ENCODE measurements at regions not wholly inside any gene's neighbourhood (a gene's known extent, or its start where the extent isn't known, plus 50 kb on each side); places are given as distances from the start of the nearest gene placed in this dataset.

DNA sequence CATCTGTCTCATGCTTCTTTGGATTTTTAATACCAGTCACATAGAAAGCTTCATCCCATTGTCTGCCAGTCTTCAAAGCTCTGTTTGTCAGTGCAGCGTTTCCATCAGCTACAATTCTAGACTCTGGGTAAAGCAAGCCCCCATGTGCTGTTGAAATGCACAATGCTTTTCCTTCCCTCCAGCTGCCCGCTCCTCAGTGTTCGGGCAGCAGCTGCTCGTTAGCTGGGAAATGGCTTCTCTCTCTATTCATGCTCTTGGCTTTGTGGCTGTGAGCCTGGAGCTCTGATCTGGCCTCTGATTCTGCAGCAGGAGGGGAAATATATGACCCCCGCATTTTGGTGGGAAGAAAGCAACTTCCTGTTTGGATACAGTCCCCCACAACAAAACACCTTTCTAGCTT is 213.0 kb upstream of the CDYL start:
- DNase-seq (ENCODE audit: low read depth in 4 of 4, low spot score in 3 of 4), result no peak

DNA sequence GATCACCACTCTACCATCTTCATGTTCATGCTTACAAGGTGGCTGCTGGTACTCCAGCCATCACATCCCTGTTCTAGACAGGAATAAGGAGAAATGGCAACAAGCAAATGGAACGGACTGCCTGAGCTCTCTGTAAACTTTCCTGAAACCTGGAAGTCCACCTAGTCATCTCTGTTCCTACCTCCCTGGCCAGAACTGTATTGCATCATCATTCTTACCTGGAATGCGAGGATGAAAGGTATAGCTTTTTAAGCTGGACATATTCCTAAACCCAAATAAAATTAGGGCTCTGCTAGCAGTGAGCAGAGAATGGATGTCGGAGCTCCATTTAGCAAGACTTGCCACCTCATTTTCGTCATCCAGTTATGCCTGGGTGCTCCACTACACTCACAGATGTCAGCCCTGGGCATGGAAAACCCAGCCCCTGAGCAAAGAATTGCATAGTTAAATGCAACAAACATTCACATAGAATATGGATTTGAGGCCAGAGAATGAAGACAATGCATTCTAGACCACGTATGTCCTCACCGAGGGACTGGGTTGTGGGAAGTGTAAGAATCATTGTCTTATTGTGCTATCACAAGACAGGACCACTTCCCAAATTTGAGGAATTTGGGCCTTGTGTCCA is 214.3 kb upstream of the CDYL start:
- no peak for DNase-seq (ENCODE audit: low read depth in 4 of 4, low spot score in 3 of 4)

DNA sequence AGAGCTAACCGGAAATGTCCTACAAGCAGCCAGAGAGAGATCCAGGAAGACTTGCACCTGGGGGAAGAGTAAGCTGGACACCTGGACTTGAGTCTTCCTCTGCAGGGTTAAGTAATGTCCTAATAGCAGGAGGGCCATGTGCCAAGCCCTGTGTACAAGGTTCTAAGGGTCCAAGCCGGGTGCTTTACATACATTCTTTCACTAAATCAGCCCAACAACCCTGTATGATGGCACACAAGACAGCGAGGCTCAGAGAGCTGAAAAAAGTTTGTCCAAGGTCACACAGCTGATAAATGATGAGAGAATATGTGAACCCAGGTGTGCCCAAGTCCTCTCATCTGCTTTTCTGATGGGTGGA is 215.1 kb upstream of the CDYL start:
- no peak for DNase-seq (ENCODE audit: low read depth in 4 of 4, low spot score in 3 of 4)

DNA sequence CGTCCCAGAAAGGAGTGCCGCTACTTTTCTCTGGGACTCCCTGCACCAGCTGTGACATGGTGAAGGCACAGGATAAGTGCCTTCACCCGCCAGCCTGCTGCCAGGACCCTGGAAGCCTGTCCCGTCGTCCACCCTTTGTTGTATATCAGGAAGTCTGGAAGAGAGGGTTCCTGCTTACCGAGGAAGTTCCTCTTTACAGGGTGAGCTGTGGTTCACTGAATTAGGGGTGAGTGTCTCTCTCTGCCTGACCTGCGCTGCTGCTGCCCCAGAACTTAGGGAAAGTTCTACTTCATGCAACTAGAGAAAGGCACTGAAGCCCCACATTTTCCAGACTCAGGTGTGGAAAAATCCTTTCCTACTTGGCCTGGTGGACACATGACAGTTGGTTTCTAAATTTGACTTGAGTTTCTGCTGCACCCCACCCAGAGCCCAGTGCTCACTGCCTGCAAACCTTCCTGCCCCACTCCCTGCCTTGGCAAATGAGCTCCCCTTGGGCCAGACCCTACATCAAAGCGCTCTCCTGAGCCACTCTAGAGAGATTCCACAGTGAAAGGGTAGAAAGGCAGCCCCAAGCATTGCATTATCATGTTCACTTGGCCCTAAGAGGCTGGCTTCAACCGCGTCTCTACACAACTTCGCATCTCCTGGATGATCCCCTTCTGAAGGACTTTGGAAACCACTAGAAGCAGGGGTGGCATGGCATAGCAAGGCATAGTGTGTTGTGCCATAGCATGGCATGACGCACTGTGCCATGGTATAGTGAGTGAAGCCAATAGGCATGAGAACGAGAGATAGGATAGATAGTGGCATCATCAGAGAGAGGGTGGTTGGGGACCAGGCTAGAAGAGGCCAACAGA is 215.8 kb upstream of the CDYL start:
- no peak for DNase-seq (ENCODE audit: low read depth in 4 of 4, low spot score in 3 of 4)

DNA sequence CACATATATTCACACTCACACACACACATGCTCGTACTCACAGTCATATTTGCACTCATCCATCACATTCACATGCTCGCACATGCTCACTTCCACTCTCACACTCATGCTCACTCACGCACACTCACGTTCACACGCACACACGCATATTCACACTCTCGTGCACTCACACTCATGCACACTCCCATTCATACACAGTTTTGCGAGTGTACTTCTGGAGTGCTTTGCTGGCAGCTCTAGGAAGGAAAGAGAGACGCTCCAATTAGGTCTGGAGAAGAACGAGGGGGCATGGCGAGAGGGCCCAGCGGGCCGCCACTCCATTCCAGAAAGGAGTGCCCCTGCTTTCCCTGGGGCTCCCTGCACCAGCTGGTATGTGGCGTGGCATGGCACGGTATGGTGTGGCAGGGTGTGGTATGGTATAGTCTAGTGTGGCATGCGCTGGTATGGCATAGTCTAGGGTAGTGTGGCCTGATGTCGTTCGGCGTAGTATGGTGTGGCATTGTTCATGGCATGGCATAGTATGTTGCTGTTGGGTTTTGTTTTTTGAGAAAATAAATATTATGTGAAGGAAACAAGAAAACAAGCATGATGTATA is 216.8 kb upstream of the CDYL start:
- DNase-seq (ENCODE audit: low read depth in 4 of 4, low spot score in 3 of 4), result no peak

DNA sequence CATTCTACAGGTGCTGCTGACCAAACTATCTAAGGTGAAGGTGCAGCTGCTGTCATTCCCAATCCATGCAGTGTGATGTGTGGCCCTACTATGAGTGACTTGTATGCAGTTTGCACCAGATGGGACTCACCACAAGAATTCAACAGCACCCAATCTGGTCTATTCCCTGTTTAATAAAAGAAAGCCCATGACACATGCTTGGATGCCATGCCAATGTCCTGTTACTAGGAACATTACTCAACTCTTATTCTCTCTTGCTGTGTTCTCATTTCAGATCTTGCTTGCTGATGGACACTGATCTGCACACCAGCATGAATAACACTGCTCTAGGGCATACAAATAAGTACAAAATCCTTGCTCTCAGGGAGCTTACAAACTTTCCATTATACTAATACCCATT is 221.6 kb upstream of the CDYL start:
- no peak for DNase-seq (ENCODE audit: low read depth in 4 of 4, low spot score in 3 of 4)

DNA sequence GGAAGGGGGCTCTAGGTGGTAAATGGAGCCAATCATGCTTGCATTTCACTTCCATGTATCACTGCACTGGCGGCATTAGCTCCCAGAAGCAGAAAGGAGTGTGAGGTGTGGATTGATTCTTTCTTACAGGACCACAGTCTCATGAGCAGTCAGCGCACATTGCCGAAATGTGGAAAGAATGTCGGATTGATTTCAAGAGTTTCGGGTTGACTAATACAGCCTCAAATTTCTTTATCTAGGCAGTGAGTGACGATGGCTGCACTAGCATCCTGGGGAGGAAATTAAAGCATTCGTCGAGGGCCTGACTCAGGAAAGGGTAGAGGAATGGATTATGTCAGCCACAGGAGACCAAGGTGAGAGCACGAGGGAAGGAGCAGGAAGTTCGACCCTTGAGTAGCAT is 222.8 kb upstream of the CDYL start:
- no peak for DNase-seq (ENCODE audit: low read depth in 4 of 4, low spot score in 3 of 4)

DNA sequence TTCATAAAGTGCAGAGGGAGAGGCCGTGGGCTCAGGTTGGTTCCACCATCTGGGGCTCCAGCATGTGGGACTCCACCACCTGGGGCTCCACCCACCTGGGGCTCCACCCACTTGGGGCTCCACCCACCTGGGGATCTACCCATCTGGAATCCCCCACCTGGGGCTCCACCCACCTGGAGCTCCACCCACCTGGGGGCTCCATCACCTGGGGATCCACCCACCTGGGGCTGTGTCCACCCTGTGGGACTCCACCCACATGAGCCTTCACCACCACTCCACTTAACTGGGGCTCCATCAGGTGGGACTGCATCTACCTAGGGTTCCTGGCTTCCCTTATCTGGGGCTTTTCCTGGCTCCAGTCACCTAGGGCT is 226.0 kb upstream of the CDYL start:
- DNase-seq (ENCODE audit: low read depth in 4 of 4, low spot score in 3 of 4), result no peak

DNA sequence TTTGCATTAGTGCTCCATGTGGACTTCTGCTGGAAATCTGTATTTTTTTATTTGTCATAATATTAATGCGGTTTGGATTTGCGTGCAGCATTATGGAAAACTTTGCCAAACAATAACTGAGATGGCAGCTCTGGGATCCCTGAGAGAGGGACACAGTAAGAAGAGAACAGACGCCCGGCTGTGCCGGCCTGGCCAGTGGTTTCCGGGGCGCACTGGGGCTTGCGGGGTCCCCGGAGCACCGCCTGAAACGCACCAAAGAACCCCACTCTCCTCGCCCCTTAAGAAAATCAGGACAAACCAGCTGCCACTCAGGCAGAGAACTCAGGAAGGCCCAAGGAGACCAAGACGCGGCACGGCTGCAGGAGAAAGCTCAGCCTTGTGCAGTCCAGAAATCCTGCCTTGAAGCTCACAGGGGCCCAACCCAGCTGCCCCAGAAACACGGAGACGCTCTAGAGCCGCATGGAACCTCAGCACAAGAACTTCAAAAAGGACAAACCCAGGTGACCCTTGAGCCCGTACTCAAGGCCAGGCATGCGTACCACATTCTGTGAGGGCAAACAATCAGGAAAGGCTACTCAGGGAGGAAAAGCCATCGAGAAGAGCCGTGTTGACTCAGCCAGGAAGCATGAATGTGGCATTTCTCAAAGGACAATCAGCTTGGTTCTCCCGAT is 226.5 kb upstream of the CDYL start:
- DNase-seq (ENCODE audit: low read depth in 4 of 4, low spot score in 3 of 4), result no peak

DNA sequence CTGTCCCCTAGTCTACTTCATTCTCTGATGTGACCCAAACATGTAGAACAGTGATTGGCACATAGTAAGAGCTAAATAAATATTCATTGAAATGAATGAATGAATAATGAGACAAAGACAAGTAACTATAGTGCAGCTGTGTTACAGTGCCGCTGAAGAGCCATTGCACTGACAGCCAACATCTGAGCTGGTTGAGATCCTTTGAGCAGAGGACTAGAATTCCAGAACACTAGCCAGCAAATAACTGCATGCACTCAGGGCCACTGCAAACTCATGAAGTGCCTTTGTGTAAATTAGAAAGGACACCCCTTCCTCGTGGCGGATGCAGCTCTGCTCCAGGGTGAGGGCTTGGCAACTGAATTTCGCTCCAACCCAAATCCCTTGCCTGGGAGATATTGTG is 230.3 kb upstream of the CDYL start:
- no peak for DNase-seq (ENCODE audit: low read depth in 4 of 4, low spot score in 3 of 4)

DNA sequence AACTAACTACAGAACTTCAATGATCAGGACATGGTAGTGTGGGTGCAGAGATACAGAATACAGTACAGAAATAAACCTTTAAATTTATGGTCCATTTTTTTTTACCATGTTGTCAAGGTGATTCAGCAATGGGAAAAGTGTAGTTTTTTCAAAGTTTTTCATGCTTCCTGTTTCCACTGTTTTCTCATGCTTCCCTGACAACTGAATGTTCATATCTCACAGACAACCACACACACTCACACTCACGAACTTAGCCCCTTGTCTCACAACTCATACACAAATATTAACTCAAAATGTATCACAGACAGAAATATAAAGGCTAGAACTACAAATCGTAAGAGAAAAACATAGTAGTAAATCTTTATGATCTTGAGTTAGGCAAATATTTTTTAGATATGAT is 232.6 kb upstream of the CDYL start:
- DNase-seq (ENCODE audit: low read depth in 4 of 4, low spot score in 3 of 4), result no peak

DNA sequence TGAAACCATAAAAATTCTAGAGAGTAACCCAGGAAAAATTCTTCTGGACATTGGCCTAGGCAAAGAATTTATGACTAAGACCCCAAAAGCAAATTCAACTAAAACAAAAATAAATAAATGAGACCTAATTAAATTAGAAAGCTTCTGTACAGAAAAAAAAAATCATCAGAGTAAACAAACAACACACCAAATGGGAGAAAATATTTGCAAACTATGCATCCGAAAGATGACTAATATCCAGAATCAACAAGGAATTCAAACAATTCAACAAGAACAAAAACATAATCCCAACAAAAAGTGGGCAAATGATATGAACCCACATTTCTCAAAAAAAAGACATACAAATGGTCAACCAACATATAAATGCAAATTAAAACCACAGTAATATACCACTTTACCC is 242.6 kb upstream of the CDYL start:
- no peak for DNase-seq (ENCODE audit: low read depth in 4 of 4, low spot score in 3 of 4)

DNA sequence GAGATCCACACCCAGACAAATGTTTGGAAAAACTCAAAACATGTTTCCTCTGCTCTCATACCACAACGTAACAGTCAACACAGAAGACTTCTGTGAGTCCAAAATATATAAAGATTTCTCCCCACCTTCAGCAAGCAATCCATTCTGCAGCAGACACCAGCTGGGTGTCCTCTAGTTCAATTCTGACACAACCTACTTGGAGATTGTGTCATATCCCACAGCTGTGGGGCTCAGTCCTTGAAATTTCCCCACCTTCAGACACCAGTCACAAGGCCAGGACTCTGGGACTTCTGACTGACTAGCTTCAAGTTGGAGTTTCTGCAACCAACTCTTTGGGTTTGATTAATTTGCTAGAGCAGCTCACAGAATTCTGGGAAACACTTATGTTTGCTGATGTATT is 244.8 kb upstream of the CDYL start:
- DNase-seq (ENCODE audit: low read depth in 4 of 4, low spot score in 3 of 4), result no peak

DNA sequence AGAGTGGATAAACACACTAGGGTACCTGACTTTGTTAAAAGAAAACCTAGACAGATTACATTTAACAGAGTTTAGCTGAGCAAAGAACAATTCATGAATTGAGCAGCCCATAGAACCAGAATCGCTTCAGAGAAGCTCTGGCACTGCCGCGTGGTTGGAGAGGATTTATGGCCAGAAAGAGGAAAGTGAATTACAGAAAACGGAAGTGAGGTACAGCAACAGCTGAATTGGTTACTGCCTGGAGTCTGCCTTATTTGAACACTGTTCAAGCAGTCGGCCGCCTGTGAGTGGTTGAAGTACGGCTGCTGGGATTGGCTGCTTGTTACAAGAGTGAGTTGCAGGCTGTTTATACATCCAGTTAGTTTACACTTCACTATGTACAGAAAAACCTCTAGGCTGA is 253.8 kb upstream of the CDYL start:
- no peak for DNase-seq (ENCODE audit: low read depth in 4 of 4, low spot score in 3 of 4)

DNA sequence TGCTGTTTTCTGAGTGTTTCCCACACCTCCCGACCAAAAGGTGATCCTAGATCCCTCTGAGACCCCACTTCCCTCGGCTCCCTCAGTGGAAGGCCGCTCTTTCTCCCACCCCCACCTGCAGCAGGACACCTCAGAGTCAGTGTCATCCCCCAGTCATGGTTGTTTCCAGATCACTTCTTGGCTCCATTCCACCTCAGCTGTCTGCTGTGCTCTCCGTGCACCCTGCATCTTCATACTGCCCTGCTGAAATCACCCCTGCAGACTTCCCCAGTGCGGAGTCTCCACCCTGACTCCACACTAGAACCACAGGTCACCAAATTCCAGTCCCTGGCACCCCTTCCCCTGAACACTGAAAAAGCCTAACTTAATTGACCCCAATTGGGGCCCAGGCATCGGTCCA is 255.1 kb upstream of the CDYL start:
- DNase-seq (ENCODE audit: low read depth in 4 of 4, low spot score in 3 of 4), result no peak

DNA sequence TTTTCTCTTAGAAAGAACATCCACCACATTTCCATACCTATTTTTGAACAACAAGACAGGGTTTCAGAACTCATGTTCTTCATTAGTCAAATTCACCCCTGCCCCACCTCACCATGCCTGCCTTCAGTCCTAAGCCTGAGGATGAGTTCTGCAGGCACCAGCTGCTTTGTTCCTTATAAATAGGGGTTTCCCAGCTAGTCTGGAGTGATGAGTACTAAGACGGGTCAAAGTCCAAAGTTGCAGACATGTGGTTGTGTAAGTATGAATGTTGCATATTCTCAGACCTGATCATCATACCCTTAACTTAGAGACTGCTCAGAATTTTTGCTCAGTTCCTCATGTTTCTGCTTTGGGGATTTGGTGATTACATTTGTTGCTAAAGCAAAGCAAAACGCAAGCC is 257.7 kb upstream of the CDYL start:
- no peak for DNase-seq (ENCODE audit: low read depth in 4 of 4, low spot score in 3 of 4)

DNA sequence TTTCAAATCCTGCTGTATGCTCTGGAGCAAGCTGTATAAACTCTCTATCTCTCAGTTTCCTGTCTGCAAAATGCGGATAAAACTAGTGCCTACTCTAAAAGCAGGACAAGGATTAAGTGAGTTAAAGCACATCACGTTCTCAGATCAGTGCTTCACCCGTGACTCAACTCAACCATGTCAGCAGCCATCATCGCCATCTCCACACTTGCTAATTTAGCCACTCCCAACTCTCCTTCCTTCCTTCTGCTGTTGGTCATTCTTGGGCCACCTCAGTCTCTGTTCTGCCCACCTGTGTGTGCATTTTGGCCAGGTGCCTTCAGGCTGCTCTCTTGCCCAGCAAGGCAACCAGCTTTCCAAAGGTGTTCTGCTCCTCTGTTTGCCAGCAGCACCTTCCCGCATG is 260.0 kb upstream of the CDYL start:
- DNase-seq (ENCODE audit: low read depth in 4 of 4, low spot score in 3 of 4), result no peak

DNA sequence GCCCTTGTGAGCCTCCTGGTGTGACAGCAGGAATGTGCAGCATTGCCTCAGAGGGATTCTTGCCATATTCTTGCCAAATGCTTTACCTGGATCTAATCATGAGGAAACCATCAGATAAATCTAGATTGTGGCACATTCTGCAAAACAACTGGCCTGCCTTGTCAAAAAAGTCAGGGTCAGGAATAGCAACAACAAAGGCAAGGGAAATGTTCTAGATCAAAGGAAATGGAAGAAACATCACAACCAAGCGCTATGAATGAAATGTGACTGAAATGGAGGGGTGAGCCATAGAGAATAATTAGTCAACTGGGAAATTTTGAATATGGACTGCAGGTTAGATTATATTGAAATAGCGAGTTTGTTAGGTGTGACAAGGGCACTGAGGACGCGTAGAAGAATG is 262.6 kb upstream of the CDYL start:
- DNase-seq (ENCODE audit: low read depth in 4 of 4, low spot score in 3 of 4), result no peak

DNA sequence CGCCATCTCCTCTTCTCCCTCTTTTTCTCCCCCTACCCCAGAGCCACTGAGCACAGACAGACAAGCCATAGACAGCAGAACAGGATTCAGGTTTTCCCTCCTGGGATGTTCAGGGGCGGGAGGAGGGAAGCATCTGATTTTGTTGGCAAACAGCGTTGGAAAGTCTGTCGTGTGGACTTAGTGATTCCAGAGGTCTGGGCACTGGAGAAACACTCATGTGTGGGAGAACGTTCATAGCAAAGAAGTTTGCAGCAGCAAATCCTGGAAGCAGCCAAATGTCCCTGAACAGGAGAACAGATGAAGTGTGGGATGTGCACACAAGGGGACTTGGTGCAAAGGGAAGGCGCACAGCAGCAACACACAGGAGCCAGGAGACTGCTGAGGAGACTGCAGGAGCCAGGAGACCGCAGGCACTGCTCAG is 264.1 kb upstream of the CDYL start:
- DNase-seq (ENCODE audit: low read depth in 4 of 4, low spot score in 3 of 4), result no peak

DNA sequence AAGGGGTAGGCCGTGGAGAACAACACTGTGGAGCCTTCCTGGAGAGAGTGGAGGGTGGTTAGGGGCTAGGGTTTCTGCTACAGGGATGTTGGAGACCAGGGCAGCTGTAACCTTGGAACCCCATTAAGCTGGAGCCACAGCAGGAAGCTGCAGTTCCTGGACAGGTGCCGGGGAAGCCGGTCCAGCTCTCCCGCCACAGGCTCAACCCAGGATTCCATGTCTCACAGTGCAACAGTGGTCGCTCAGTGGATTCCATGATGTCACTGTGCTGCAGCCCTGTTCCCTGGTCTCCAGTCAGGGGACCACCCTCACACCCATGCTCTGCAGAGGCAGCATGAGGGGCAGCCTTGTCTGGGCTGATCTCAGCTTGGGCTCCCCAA is 264.6 kb upstream of the CDYL start:
- no peak for DNase-seq (ENCODE audit: low read depth in 4 of 4, low spot score in 3 of 4)

DNA sequence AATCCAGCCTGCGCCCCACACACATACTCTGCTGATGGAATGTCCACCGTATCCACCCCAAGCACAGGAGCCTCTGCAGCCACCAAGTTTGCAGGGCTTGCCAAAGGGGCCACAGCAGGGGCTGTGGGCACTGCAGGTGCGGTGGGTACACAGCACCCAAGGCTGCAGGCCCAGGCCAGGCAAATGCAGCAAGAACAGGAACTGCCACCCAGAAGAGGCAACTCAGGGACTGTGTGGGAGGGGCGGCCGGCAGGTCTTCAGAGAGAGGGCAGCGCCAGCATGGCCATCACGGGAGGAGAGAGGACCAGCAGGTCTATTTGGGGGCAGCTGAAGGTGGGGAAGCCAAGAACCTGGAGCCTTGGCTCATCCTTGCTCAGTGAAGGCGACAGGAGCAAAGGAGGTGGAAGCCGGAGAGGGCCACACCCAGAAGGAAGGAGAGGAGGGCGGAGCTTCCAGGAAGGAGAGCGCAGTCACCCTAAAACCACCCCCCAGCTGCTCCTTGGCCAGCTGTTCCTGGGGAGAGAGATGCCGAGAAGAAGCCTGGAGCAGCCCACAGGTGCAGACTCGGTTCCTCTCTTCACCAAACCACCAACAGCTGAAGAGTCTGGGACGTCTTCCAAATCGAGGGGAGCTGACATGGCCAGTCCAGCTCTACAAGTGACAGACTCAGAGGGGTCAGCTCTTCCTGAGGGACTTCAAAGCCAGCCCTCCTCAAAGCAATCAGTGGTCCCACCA is 265.1 kb upstream of the CDYL start:
- DNase-seq (ENCODE audit: low read depth in 4 of 4, low spot score in 3 of 4), result no peak
